NCI-H1436 treated with DMSO at 0.1 percent for 48 hours (cell line): ENCODE measurements at regions not wholly inside any gene's neighbourhood (a gene's known extent, or its start where the extent isn't known, plus 50 kb on each side); places are given as distances from the start of the nearest gene placed in this dataset.
"Not testable (repeated sequence)": the region's sequence is repeated elsewhere in the genome, so short reads cannot be mapped to it uniquely, and the experiment has no call there.

ENCODE experiments used
- DNase-seq: peaks from one replicate; lab custom pipeline; 2025; lab: John Stamatoyannopoulos, UW

GRCh38 chr7:29649876-29650275 is 86.2 kb downstream of the PRR15 start:
- DNase-seq, result no peak

GRCh38 chr7:29651477-29651876 is 87.8 kb downstream of the PRR15 start:
- DNase-seq, result no peak

GRCh38 chr7:29652556-29652955 is 88.9 kb downstream of the PRR15 start:
- DNase-seq, result no peak

GRCh38 chr7:29654340-29654739 is 90.7 kb downstream of the PRR15 start:
- not testable (repeated sequence) for DNase-seq

- DNase-seq, result no peak
These were observed 93.7 kb downstream of the PRR15 start for GRCh38 chr7:29657288-29657687.

- no peak for DNase-seq
These were observed 94.2 kb downstream of the PRR15 start for GRCh38 chr7:29657856-29658255.

- not testable (repeated sequence) for DNase-seq
These were observed 95.6 kb downstream of the PRR15 start for GRCh38 chr7:29659213-29659612.

- DNase-seq, result not testable (repeated sequence)
These were observed 99.3 kb downstream of the PRR15 start for GRCh38 chr7:29662899-29663298.

- not testable (repeated sequence) for DNase-seq
These were observed 101.4 kb downstream of the PRR15 start for GRCh38 chr7:29664999-29665398.

- not testable (repeated sequence) for DNase-seq
These were observed 103.5 kb downstream of the PRR15 start for GRCh38 chr7:29667096-29667669.

GRCh38 chr7:29671286-29671685 is 107.7 kb downstream of the PRR15 start:
- DNase-seq, result not testable (repeated sequence)

- DNase-seq, result not testable (repeated sequence)
These were observed 110.0 kb downstream of the PRR15 start for GRCh38 chr7:29673635-29674034.

GRCh38 chr7:29674626-29675025 is 111.0 kb downstream of the PRR15 start:
- DNase-seq, result not testable (repeated sequence)

- DNase-seq, result not testable (repeated sequence)
These were observed 113.6 kb downstream of the PRR15 start for GRCh38 chr7:29677254-29677653.

- not testable (repeated sequence) for DNase-seq
These were observed 116.3 kb downstream of the PRR15 start for GRCh38 chr7:29679963-29680362.

GRCh38 chr7:29680601-29681000 is 117.0 kb downstream of the PRR15 start:
- DNase-seq, result not testable (repeated sequence)

GRCh38 chr7:29684151-29684786 is 120.6 kb downstream of the PRR15 start:
- not testable (repeated sequence) for DNase-seq

- DNase-seq, result no peak
These were observed 121.3 kb upstream of the WIPF3 start for GRCh38 chr7:29684787-29685650.

- DNase-seq, result not testable (repeated sequence)
These were observed 120.5 kb upstream of the WIPF3 start for GRCh38 chr7:29685651-29686271.

- not testable (repeated sequence) for DNase-seq
These were observed 115.8 kb upstream of the WIPF3 start for GRCh38 chr7:29690510-29690909.

- DNase-seq, result not testable (repeated sequence)
These were observed 109.9 kb upstream of the WIPF3 start for GRCh38 chr7:29696402-29696801.

GRCh38 chr7:29699723-29700122 is 106.6 kb upstream of the WIPF3 start:
- not testable (repeated sequence) for DNase-seq
